B cell (primary cell): ENCODE measurements at regions not wholly inside any gene's neighbourhood (a gene's known extent, or its start where the extent isn't known, plus 50 kb on each side); places are given as distances from the start of the nearest gene placed in this dataset.

ENCODE experiments used
- ATAC-seq: fragments of 200-7000 bp; cut with Tn5 transposase; one replicate; pipeline ENCODE4 v1.10.0; 2021; ENCODE audit warnings: low read depth, mild to moderate bottlenecking, moderate number of reproducible peaks, moderate library complexity
- CTCF ChIA-PET: fragments of 350-600 bp; sonication (Branson Sonifier 250); formaldehyde crosslinking; loops from one replicate; lab custom pipeline; 2021; ENCODE audit warnings: antibody characterized with exemption, inconsistent platforms; lab: Charles Lee
- POLR2A ChIA-PET: fragments of 350-600 bp; sonication (Branson Sonifier 250); formaldehyde crosslinking; loops from one replicate; lab custom pipeline; 2021; ENCODE audit warnings: antibody characterized with exemption; lab: Charles Lee
- DNase-seq: peaks from one replicate; pipeline ENCODE4 v3.0.0; 2013
- H2AFZ ChIP-seq: 2 replicates; pipeline ENCODE4 v1.6.1; 2012; ENCODE audit warnings: mild to moderate bottlenecking, low read depth, low read length; ENCODE audit not compliant: insufficient read depth, poor library complexity, severe bottlenecking
- H3K27ac ChIP-seq, 2 donors: 1 replicate in 1 of 2; 2 replicates in 1 of 2; pipeline ENCODE4 v1.5.1; 2012 to 2013; ENCODE audit warnings: low read length in 2 of 2, mild to moderate bottlenecking in 2 of 2, moderate library complexity in 1 of 2
- H3K27me3 ChIP-seq, 4 experiments: fragments of 200-600 bp in 1 of 4; sonication (generic) in 1 of 4; replicated peaks in 1 of 4; 1 replicate in 2 of 4; 2 replicates in 2 of 4; pipeline versions ENCODE4 v1.6.1 to v1.7.0; 2013 to 2016; ENCODE audit warnings: low read length in 3 of 4, mild to moderate bottlenecking in 2 of 4, mixed read lengths in 1 of 4, moderate library complexity in 1 of 4; ENCODE audit not compliant: insufficient read depth in 4 of 4, control insufficient read depth in 3 of 4; ENCODE audit errors: control extremely low read depth in 1 of 4
- H3K36me3 ChIP-seq, 2 experiments: replicated peaks in 1 of 2; 1 replicate in 1 of 2; 2 replicates in 1 of 2; pipeline versions ENCODE4 v1.6.1 to v1.7.1; 2013; ENCODE audit warnings: low read length in 1 of 2; ENCODE audit not compliant: insufficient read depth in 2 of 2, control insufficient read depth in 1 of 2; ENCODE audit errors: control extremely low read depth in 1 of 2, extremely low read depth in 1 of 2
- H3K4me1 ChIP-seq, 2 donors: fragments of 200-600 bp in 1 of 2; sonication (generic) in 1 of 2; 1 replicate in 1 of 2; 2 replicates in 1 of 2; pipeline versions ENCODE4 v1.5.1 to v1.6.1; 2013 to 2017; ENCODE audit warnings: low read length in 2 of 2; ENCODE audit not compliant: control insufficient read depth in 2 of 2, insufficient read depth in 2 of 2
- H3K4me2 ChIP-seq: replicated peaks from 2 replicates; pipeline ENCODE3; 2012; ENCODE audit warnings: mild to moderate bottlenecking, low read depth, low read length; ENCODE audit not compliant: poor library complexity, severe bottlenecking
- H3K4me3 ChIP-seq, 5 experiments: fragments of 200-600 bp in 1 of 5; sonication (generic) in 1 of 5; 1 replicate in 3 of 5; 2 replicates in 2 of 5; pipeline versions ENCODE4 v1.5.1 to v1.7.0; 2011 to 2016; ENCODE audit warnings: low read length in 4 of 5, mild to moderate bottlenecking in 4 of 5, low read depth in 2 of 5, control low read depth in 1 of 5, moderate library complexity in 1 of 5; ENCODE audit not compliant: insufficient read depth in 1 of 5; ENCODE audit errors: control extremely low read depth in 1 of 5, extremely low read depth in 1 of 5
- H3K79me2 ChIP-seq: fragments of 200-600 bp; sonication (generic); one replicate; pipeline ENCODE4 v1.6.0; 2016; ENCODE audit warnings: low read length; ENCODE audit not compliant: control insufficient read depth, insufficient read depth
- H3K9ac ChIP-seq: fragments of 200-600 bp; sonication (generic); 2 replicates; pipeline ENCODE4 v1.6.1; 2017; ENCODE audit warnings: mild to moderate bottlenecking, low read length, moderate library complexity
- H3K9me3 ChIP-seq, 3 donors: one replicate each; pipeline versions ENCODE4 v1.6.1 to v1.7.1; 2013; ENCODE audit warnings: low read length in 2 of 3; ENCODE audit not compliant: control insufficient read depth in 2 of 3, insufficient read depth in 1 of 3; ENCODE audit errors: control extremely low read depth in 1 of 3
- H4K20me1 ChIP-seq: 2 replicates; pipeline ENCODE4 v1.6.0; 2012; ENCODE audit warnings: mild to moderate bottlenecking, low read length; ENCODE audit not compliant: insufficient read depth, control insufficient read depth, poor library complexity, severe bottlenecking
- H3K27ac Mint-ChIP-seq: one replicate; pipeline ENCODE4 v1.8.0; 2021; ENCODE audit warnings: mixed read lengths
- H3K27me3 Mint-ChIP-seq: one replicate; pipeline ENCODE4 v1.8.0; 2021; ENCODE audit warnings: mixed read lengths
- H3K4me1 Mint-ChIP-seq: one replicate; pipeline ENCODE4 v1.8.0; 2021; ENCODE audit warnings: mixed read lengths
- H3K4me3 Mint-ChIP-seq: one replicate; pipeline ENCODE4 v1.8.0; 2021; ENCODE audit warnings: mixed read lengths
- H3K9me3 Mint-ChIP-seq: one replicate; pipeline ENCODE4 v1.8.0; 2022; ENCODE audit warnings: mixed read lengths; ENCODE audit not compliant: insufficient read depth
- CTCF ChIP-seq: fragments of 200-600 bp; IDR thresholded peaks from one replicate; pipeline ENCODE4 v1.8.0; 2022; ENCODE audit warnings: antibody characterized with exemption, mild to moderate bottlenecking
- EZH2 ChIP-seq: IDR thresholded peaks from 2 replicates; pipeline ENCODE4 v1.6.1; 2012; ENCODE audit warnings: borderline replicate concordance, low read depth, mild to moderate bottlenecking, moderate library complexity, low read length; ENCODE audit not compliant: insufficient read depth, poor library complexity, severe bottlenecking
- WGBS: methylation state at CpG from one replicate; pipeline ENCODE4 v1.1.5; 2013; ENCODE audit warnings: missing lambda C conversion rate; ENCODE audit not compliant: insufficient coverage; 5-methylcytosine and 5-hydroxymethylcytosine counted together
- intact Hi-C: fragments of 100-400 bp; cut with micrococcal nuclease; formaldehyde crosslinking; loops from one replicate; pipeline ENCODE4 v1.10.0; 2022

GRCh38 chr3:157649511-157649910 lies 146.3 kb upstream of the VEPH1 start:
- DNase-seq (no peak), ATAC-seq (no peak)
- no peaks in the 10 kb centered on the region for H4K20me1 ChIP-seq
- no peaks in the 10 kb centered on the region for H3K9me3 ChIP-seq
- no peak overlapping the region for H3K4me3 Mint-ChIP-seq
- no peak overlapping the region for H3K27ac Mint-ChIP-seq
- H3K4me1 Mint-ChIP-seq: no peaks in the 10 kb centered on the region
- TF ChIP-seq CTCF: no peak
- no peak for TF ChIP-seq EZH2
- H3K36me3 ChIP-seq: no peaks in the 10 kb centered on the region
- no peaks in the 10 kb centered on the region for H3K27me3 Mint-ChIP-seq
- H3K9ac ChIP-seq: no peak overlapping the region
- no peak overlapping the region for H3K4me3 ChIP-seq
- H3K27me3 ChIP-seq: no peaks in the 10 kb centered on the region
- no peaks in the 10 kb centered on the region for H3K79me2 ChIP-seq
- H3K4me1 ChIP-seq: no peaks in the 10 kb centered on the region
- no peak overlapping the region for H2AFZ ChIP-seq
- intact Hi-C loops: no loop called here
- no peak overlapping the region for H3K4me2 ChIP-seq
- no peaks in the 10 kb centered on the region for H3K9me3 Mint-ChIP-seq
- 100% methylated on average over 1 of the region's 1 CpG for WGBS
- ChIA-PET CTCF (no interaction called here), POLR2A (no interaction called here)
- no peak overlapping the region for H3K27ac ChIP-seq

GRCh38 chr3:157647820-157648219 lies 144.6 kb upstream of the VEPH1 start:
- 83% methylated on average over 4 of the region's 4 CpGs for WGBS
- Histone ChIP-seq H2AFZ (no peak overlapping the region), H3K4me1 (no peaks in the 10 kb centered on the region), H3K9me3 (no peaks in the 10 kb centered on the region), H3K4me2 (no peak overlapping the region), H3K9ac (no peak overlapping the region), H3K79me2 (no peaks in the 10 kb centered on the region), H3K27me3 (no peaks in the 10 kb centered on the region), H3K4me3 (no peak overlapping the region), H3K36me3 (no peaks in the 10 kb centered on the region), H4K20me1 (no peaks in the 10 kb centered on the region), H3K27ac (no peak overlapping the region)
- H3K4me1 Mint-ChIP-seq: no peaks in the 10 kb centered on the region
- intact Hi-C loops: no loop called here
- CTCF ChIA-PET: interaction anchor here (0.5 kb wide), 1 partner anchor 8 kb away, joined by 3 read pairs; no protein-coding TSS in a partner anchor
- no peak for DNase-seq
- no peak for TF ChIP-seq EZH2
- no peak for TF ChIP-seq CTCF
- no peak overlapping the region for H3K27ac Mint-ChIP-seq
- POLR2A ChIA-PET: no interaction called here
- ATAC-seq: no peak
- H3K4me3 Mint-ChIP-seq: no peak overlapping the region
- H3K9me3 Mint-ChIP-seq: no peaks in the 10 kb centered on the region
- H3K27me3 Mint-ChIP-seq: peaks cover 4% of the 10 kb centered on the region
